ENCODE measurements at regions not wholly inside any gene's neighbourhood (a gene's known extent, or its start where the extent isn't known, plus 50 kb on each side); places are given as distances from the start of the nearest gene placed in this dataset.

DNA sequence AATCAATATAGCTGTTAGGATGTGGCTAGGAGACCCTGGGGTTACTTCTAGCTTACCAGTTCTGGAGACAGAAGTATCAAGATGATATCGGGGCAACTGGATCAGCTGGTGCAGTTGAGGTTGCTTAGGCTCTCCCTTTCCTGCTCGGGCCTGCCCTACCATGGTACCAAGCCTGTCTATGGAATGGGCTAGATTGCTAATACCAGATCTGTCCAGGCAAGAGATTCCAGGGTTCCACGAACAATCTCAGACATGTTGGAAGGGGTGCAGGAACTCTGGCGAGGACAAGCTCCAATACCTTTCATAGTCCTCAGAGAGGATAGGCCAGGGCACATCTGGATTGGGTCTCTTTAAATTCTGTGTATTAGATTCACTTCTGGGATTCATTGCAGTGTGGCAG lies 53.8 kb downstream of the ADM start:
- 90 to 94% methylated on average over 3 to 4 of the region's 4 CpGs for WGBS, 2 donors
- intact Hi-C loops (cut with DNase I) = no loop called here

DNA sequence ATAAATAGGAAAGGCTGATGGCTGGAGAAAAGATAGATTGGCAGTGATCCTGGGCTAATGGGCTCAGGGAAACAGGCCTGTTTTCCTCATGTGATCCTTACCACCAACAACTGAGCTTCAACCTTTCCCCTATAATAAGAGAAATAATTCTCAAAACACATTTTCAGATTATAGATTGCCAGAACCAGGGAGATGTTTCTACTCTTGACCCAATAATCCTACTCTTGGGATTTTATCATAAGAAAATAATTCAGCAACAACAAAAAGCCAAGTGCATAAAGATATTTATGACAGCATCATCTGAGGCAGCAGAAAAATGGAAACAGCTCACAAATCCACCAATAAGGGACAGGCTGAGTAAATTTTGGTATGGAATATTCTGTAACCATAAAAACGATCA lies 54.3 kb downstream of the ADM start:
- Histone ChIP-seq H3K4me3 (no peak overlapping the region), H3K27me3 (no peaks in the 10 kb centered on the region), H3K9me3 (no peaks in the 10 kb centered on the region), H3K36me3 (replicated peaks in 1 of 2; ENCODE audit: insufficient read depth in 1 of 2, low read depth in 2 of 2) (no peaks in the 10 kb centered on the region), H3K27ac (no peak overlapping the region), H3K4me1 (no peaks in the 10 kb centered on the region)
- no peak for ATAC-seq
- 66 to 89% methylated on average over 1 of the region's 1 CpG for WGBS, 2 donors
- intact Hi-C loops (cut with DNase I) = no loop called here
- no peak for TF ChIP-seq POLR2A (IDR thresholded peaks at IDR 0.05)
- TF ChIP-seq, protein P1, sequence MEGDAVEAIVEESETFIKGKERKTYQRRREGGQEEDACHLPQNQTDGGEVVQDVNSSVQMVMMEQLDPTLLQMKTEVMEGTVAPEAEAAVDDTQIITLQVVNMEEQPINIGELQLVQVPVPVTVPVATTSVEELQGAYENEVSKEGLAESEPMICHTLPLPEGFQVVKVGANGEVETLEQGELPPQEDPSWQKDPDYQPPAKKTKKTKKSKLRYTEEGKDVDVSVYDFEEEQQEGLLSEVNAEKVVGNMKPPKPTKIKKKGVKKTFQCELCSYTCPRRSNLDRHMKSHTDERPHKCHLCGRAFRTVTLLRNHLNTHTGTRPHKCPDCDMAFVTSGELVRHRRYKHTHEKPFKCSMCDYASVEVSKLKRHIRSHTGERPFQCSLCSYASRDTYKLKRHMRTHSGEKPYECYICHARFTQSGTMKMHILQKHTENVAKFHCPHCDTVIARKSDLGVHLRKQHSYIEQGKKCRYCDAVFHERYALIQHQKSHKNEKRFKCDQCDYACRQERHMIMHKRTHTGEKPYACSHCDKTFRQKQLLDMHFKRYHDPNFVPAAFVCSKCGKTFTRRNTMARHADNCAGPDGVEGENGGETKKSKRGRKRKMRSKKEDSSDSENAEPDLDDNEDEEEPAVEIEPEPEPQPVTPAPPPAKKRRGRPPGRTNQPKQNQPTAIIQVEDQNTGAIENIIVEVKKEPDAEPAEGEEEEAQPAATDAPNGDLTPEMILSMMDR (IDR thresholded peaks at IDR 0.05) = no peak
- DNase-seq = no peak

More for the DNA sequence above, 53.8 kb downstream of the ADM start:
- no peak for ATAC-seq
- Histone ChIP-seq H3K4me1 (no peaks in the 10 kb centered on the region), H3K27ac (no peak overlapping the region), H3K27me3 (no peaks in the 10 kb centered on the region), H3K9me3 (no peaks in the 10 kb centered on the region), H3K36me3 (replicated peaks in 1 of 2; ENCODE audit: insufficient read depth in 1 of 2, low read depth in 2 of 2) (no peaks in the 10 kb centered on the region), H3K4me3 (no peak overlapping the region)
- no peak for TF ChIP-seq POLR2A (IDR thresholded peaks at IDR 0.05)
- TF ChIP-seq, protein P1 (IDR thresholded peaks at IDR 0.05) = no peak
- no peak for DNase-seq

DNA sequence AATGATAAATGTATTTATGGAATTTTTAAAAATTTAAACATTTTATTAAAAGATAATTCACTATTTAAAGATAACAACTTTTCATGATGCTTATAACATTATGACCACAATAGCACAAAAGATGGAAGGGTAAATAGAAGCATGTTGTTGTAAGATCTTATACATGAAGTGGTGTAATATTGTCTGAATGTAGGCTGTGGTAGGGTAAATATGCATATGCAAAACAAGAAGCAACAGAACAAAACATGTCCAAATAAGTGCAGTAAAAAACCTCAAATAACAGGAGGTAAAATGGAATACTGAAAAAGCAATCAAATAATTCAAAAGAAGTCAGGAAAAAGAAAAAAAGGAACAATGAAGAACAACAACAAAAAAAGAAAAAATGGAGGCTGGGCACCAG lies 56.0 kb downstream of the ADM start:
- no peaks in the 10 kb centered on the region for H3K27me3 ChIP-seq
- intact Hi-C loops (cut with DNase I) = no loop called here
- no peak for ATAC-seq
- no peaks in the 10 kb centered on the region for H3K9me3 ChIP-seq
- no peak overlapping the region for H3K27ac ChIP-seq
- H3K4me3 ChIP-seq = no peak overlapping the region
- no peaks in the 10 kb centered on the region for H3K36me3 ChIP-seq (replicated peaks in 1 of 2; ENCODE audit: insufficient read depth in 1 of 2, low read depth in 2 of 2)
- TF ChIP-seq POLR2A (IDR thresholded peaks at IDR 0.05) = no peak
- TF ChIP-seq, protein P1 (IDR thresholded peaks at IDR 0.05) = no peak
- H3K4me1 ChIP-seq = peaks cover 1% of the 10 kb centered on the region
- no peak for DNase-seq

DNA sequence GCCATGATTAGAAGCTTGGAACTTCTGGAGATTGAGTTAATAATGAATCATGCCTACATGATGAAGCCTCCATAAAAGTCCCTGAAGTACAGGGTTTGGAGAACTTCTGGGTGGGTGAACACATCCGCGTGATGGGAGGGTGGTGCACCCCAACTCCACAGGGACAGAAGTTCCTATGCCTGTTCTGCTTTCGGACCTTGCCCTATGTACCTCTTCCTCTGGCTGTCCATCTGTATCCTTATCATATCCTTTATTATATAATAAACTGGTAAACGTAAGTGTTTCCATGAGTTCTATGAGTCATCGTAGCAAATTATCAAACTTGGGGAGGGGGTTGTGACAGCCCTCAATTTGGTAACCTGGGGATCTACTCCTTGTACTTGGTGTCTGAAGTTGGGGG lies 60.2 kb downstream of the ADM start:
- H3K4me1 ChIP-seq = peaks cover 13% of the 10 kb centered on the region
- H3K27me3 ChIP-seq = no peaks in the 10 kb centered on the region
- intact Hi-C loops (cut with DNase I) = no loop called here
- H3K36me3 ChIP-seq (replicated peaks in 1 of 2; ENCODE audit: insufficient read depth in 1 of 2, low read depth in 2 of 2) = no peaks in the 10 kb centered on the region
- H3K9me3 ChIP-seq = no peaks in the 10 kb centered on the region
- no peak for DNase-seq
- no peak overlapping the region for H3K27ac ChIP-seq
- 53 to 61% methylated on average over 5 of the region's 5 CpGs for WGBS, 2 donors
- no peak overlapping the region for H3K4me3 ChIP-seq
- ATAC-seq = no peak
- TF ChIP-seq POLR2A (IDR thresholded peaks at IDR 0.05) = no peak

DNA sequence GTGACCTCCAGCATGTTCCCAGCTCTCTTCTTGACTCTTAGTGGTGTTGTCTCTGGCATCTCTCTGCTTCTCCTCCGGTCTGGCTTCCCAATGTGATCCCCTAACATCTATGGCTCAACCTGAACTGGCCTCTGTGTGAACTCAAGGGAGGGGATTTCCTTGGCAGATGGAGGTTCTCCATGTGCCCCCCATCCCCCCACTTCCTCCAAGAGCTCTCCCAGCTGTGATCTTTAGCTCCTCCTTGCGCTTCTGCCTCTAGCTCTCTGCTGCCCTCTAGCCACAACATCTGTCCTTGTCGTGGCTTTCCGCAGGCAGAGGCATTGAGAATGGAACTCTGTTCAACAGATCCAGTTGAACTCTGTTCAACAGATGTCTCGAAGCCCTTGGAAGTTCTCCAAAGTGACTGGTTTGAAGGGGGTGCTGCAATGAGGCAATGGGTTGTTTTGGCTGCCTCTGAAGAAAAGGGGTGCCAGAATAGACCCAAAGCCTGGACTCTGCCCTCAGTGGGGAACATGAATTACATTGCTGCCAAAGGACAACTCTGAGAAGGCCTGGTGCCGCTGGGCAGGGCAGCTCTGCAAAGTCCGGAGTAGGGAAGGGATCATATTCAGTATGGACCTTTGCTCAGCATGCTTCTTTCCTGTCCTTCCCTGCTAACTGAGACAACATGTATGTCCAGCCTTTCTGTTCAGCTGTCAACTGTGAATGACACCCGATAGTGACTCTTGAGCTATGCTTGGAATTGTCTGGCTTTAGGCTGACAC lies 61.9 kb downstream of the ADM start:
- DNase-seq (peak; percentile 78 to 87 (median 82)), ATAC-seq (peak; percentile 91)
- no peaks in the 10 kb centered on the region for H3K9me3 ChIP-seq
- peak overlapping the region in 2 of 4 donors; percentile 20 to 32 for H3K27ac ChIP-seq
- intact Hi-C loops (cut with DNase I) = no loop called here
- 21 to 23% methylated on average over 8 of the region's 8 CpGs for WGBS, 2 donors
- TF ChIP-seq, protein P1 (IDR thresholded peaks at IDR 0.05) = peak; percentile 64 to 89 (median 84)
- TF ChIP-seq POLR2A (IDR thresholded peaks at IDR 0.05) = no peak
- H3K27me3 ChIP-seq = no peaks in the 10 kb centered on the region
- no peak overlapping the region for H3K4me3 ChIP-seq
- no peaks in the 10 kb centered on the region for H3K36me3 ChIP-seq (replicated peaks in 1 of 2; ENCODE audit: insufficient read depth in 1 of 2, low read depth in 2 of 2)
- peaks cover 13% of the 10 kb centered on the region for H3K4me1 ChIP-seq

Measured in body of pancreas (tissue), 4 donors.